ENCODE measurements at regions not wholly inside any gene's neighbourhood (a gene's known extent, or its start where the extent isn't known, plus 50 kb on each side); places are given as distances from the start of the nearest gene placed in this dataset.

- TF ChIP-seq CTCF (IDR thresholded peaks at IDR 0.05; ENCODE audit: low read depth, low read length, missing control alignments), result no peak
- no peak for DNase-seq (ENCODE audit: extremely low read depth, low read depth)
- no peak overlapping the region for H3K4me3 ChIP-seq (replicated peaks; ENCODE audit: low read depth, low read length)
Measured at GRCh38 chr10:1920941-1921340, 183.6 kb upstream of the ADARB2 start.

GRCh38 chr10:1920127-1920526 lies 182.8 kb upstream of the ADARB2 start:
- TF ChIP-seq CTCF (IDR thresholded peaks at IDR 0.05; ENCODE audit: low read depth, low read length, missing control alignments), result no peak
- DNase-seq (ENCODE audit: extremely low read depth, low read depth), result no peak
- H3K4me3 ChIP-seq (replicated peaks; ENCODE audit: low read depth, low read length), result no peak overlapping the region

- DNase-seq (ENCODE audit: extremely low read depth, low read depth), result no peak
- no peak overlapping the region for H3K4me3 ChIP-seq (replicated peaks; ENCODE audit: low read depth, low read length)
- no peak for TF ChIP-seq CTCF (IDR thresholded peaks at IDR 0.05; ENCODE audit: low read depth, low read length, missing control alignments)
Measured at GRCh38 chr10:1911771-1912170, 174.4 kb upstream of the ADARB2 start.

GRCh38 chr10:1903982-1904381 lies 166.7 kb upstream of the ADARB2 start:
- TF ChIP-seq CTCF (IDR thresholded peaks at IDR 0.05; ENCODE audit: low read depth, low read length, missing control alignments), result no peak
- H3K4me3 ChIP-seq (replicated peaks; ENCODE audit: low read depth, low read length), result no peak overlapping the region
- no peak for DNase-seq (ENCODE audit: extremely low read depth, low read depth)

- DNase-seq (ENCODE audit: extremely low read depth, low read depth), result no peak
- no peak for TF ChIP-seq CTCF (IDR thresholded peaks at IDR 0.05; ENCODE audit: low read depth, low read length, missing control alignments)
- H3K4me3 ChIP-seq (replicated peaks; ENCODE audit: low read depth, low read length), result no peak overlapping the region
Measured at GRCh38 chr10:1896153-1896552, 158.8 kb upstream of the ADARB2 start.

- H3K4me3 ChIP-seq (replicated peaks; ENCODE audit: low read depth, low read length), result no peak overlapping the region
- TF ChIP-seq CTCF (IDR thresholded peaks at IDR 0.05; ENCODE audit: low read depth, low read length, missing control alignments), result no peak
- DNase-seq (ENCODE audit: extremely low read depth, low read depth), result no peak
Measured at GRCh38 chr10:1895691-1896090, 158.4 kb upstream of the ADARB2 start.

GRCh38 chr10:1894912-1895311 lies 157.6 kb upstream of the ADARB2 start:
- no peak overlapping the region for H3K4me3 ChIP-seq (replicated peaks; ENCODE audit: low read depth, low read length)
- DNase-seq (ENCODE audit: extremely low read depth, low read depth), result no peak
- TF ChIP-seq CTCF (IDR thresholded peaks at IDR 0.05; ENCODE audit: low read depth, low read length, missing control alignments), result no peak

Data from HFF-Myc (cell line).